B cell (primary cell): ENCODE measurements at regions not wholly inside any gene's neighbourhood (a gene's known extent, or its start where the extent isn't known, plus 50 kb on each side); places are given as distances from the start of the nearest gene placed in this dataset.

ENCODE experiments used
- CTCF ChIP-seq: fragments of 200-600 bp; IDR thresholded peaks from one replicate; pipeline ENCODE4 v1.8.0; 2022; ENCODE audit warnings: antibody characterized with exemption, mild to moderate bottlenecking
- EZH2 ChIP-seq: IDR thresholded peaks from 2 replicates; pipeline ENCODE4 v1.6.1; 2012; ENCODE audit warnings: borderline replicate concordance, low read depth, mild to moderate bottlenecking, moderate library complexity, low read length; ENCODE audit not compliant: insufficient read depth, poor library complexity, severe bottlenecking

- TF ChIP-seq CTCF (no peak), EZH2 (no peak)
Observed at GRCh38 chr9:25254051-25254450, 424.2 kb downstream of the TUSC1 start.
